Left lobe of liver (tissue), 2 donors: ENCODE measurements at regions not wholly inside any gene's neighbourhood (a gene's known extent, or its start where the extent isn't known, plus 50 kb on each side); places are given as distances from the start of the nearest gene placed in this dataset.

Experiments
- ATAC-seq: fragments of 200-7000 bp; cut with Tn5 transposase; one replicate; pipeline ENCODE4 v1.9.1; 2020; ENCODE audit warnings: mild to moderate bottlenecking, moderate library complexity
- DNase-seq: peaks from one replicate; pipeline ENCODE4 v3.0.0-alpha.2; 2020; ENCODE audit warnings: low spot score
- donor health status: DM: no; HTN: no; CAD: no; lungs with moderate emphysema.
- donor health status: DM: no; HTN: yes; CAD: no.

- ATAC-seq (no peak), DNase-seq (no peak)
Measured at GRCh38 chrX:10893366-10893765, 217.8 kb upstream of the HCCS start.

- no peak for ATAC-seq
- no peak for DNase-seq
Measured at GRCh38 chrX:10893976-10894375, 217.2 kb upstream of the HCCS start.

- DNase-seq = no peak
- no peak for ATAC-seq
Measured at GRCh38 chrX:10897768-10898167, 213.4 kb upstream of the HCCS start.

- peak; percentile 90 for ATAC-seq
Measured at GRCh38 chrX:10900585-10901289, 210.4 kb upstream of the HCCS start.

GRCh38 chrX:10901290-10901633 is 209.9 kb upstream of the HCCS start:
- ATAC-seq = no peak

More at GRCh38 chrX:10900585-10901289, 210.4 kb upstream of the HCCS start:
- no peak for DNase-seq

GRCh38 chrX:10902001-10902400 is 209.1 kb upstream of the HCCS start:
- ATAC-seq (no peak), DNase-seq (no peak)

More at GRCh38 chrX:10901290-10901633, 209.9 kb upstream of the HCCS start:
- no peak for DNase-seq

GRCh38 chrX:10903523-10903922 is 207.6 kb upstream of the HCCS start:
- no peak for DNase-seq
- ATAC-seq = no peak

- no peak for DNase-seq
Measured at GRCh38 chrX:10904220-10904619, 206.9 kb upstream of the HCCS start.

GRCh38 chrX:10906866-10907265 is 204.3 kb upstream of the HCCS start:
- DNase-seq (no peak), ATAC-seq (no peak)

More at GRCh38 chrX:10904220-10904619, 206.9 kb upstream of the HCCS start:
- ATAC-seq = no peak

GRCh38 chrX:10922159-10922558 is 189.0 kb upstream of the HCCS start:
- ATAC-seq = no peak

GRCh38 chrX:10922835-10923234 is 188.3 kb upstream of the HCCS start:
- DNase-seq (no peak), ATAC-seq (no peak)

More at GRCh38 chrX:10922159-10922558, 189.0 kb upstream of the HCCS start:
- no peak for DNase-seq

GRCh38 chrX:10923466-10923865 is 187.7 kb upstream of the HCCS start:
- no peak for ATAC-seq
- DNase-seq = no peak

- DNase-seq (no peak), ATAC-seq (no peak)
Measured at GRCh38 chrX:10926404-10926803, 184.7 kb upstream of the HCCS start.

GRCh38 chrX:10926891-10927290 is 184.2 kb upstream of the HCCS start:
- no peak for ATAC-seq
- no peak for DNase-seq

GRCh38 chrX:10929747-10930146 is 181.4 kb upstream of the HCCS start:
- ATAC-seq (no peak), DNase-seq (no peak)

GRCh38 chrX:10930151-10930550 is 181.0 kb upstream of the HCCS start:
- DNase-seq (no peak), ATAC-seq (no peak)

GRCh38 chrX:10931976-10932375 is 179.2 kb upstream of the HCCS start:
- ATAC-seq = no peak

GRCh38 chrX:10932842-10933440 is 178.2 kb upstream of the HCCS start:
- DNase-seq = no peak
- no peak for ATAC-seq

More at GRCh38 chrX:10931976-10932375, 179.2 kb upstream of the HCCS start:
- DNase-seq = no peak

GRCh38 chrX:10935501-10935900 is 175.6 kb upstream of the HCCS start:
- DNase-seq (no peak), ATAC-seq (no peak)

- ATAC-seq (no peak), DNase-seq (no peak)
Measured at GRCh38 chrX:10936976-10937375, 174.2 kb upstream of the HCCS start.

- no peak for DNase-seq
- no peak for ATAC-seq
Measured at GRCh38 chrX:10938365-10938923, 172.7 kb upstream of the HCCS start.

- ATAC-seq = peak; percentile 37
Measured at GRCh38 chrX:10939424-10939823, 171.7 kb upstream of the HCCS start.

More at GRCh38 chrX:10939424-10939823, 171.7 kb upstream of the HCCS start:
- no peak for DNase-seq
